T-helper 2 cell (primary cell): ENCODE measurements at regions not wholly inside any gene's neighbourhood (a gene's known extent, or its start where the extent isn't known, plus 50 kb on each side); places are given as distances from the start of the nearest gene placed in this dataset.
"Not testable (repeated sequence)": the region's sequence is repeated elsewhere in the genome, so short reads cannot be mapped to it uniquely, and the experiment has no call there.

Experiments
- DNase-seq, 5 experiments: peaks; one replicate each; pipeline versions ENCODE4 v3.0.0 to v3.0.0-alpha.2; 2012 to 2022

GRCh38 chr12:14032191-14032590, 50.8 kb upstream of the GRIN2B start:
- DNase-seq = not testable (repeated sequence)

- no peak for DNase-seq
Measured at GRCh38 chr12:14043776-14044175, 62.4 kb upstream of the GRIN2B start.

GRCh38 chr12:14048941-14049545, 67.6 kb upstream of the GRIN2B start:
- DNase-seq = no peak

- no peak for DNase-seq
Measured at GRCh38 chr12:14057895-14058294, 76.5 kb upstream of the GRIN2B start.

- no peak for DNase-seq
Measured at GRCh38 chr12:14058717-14059116, 77.3 kb upstream of the GRIN2B start.

GRCh38 chr12:14059548-14059947, 78.1 kb upstream of the GRIN2B start:
- no peak for DNase-seq

GRCh38 chr12:14065616-14066015, 84.2 kb upstream of the GRIN2B start:
- no peak for DNase-seq

- no peak for DNase-seq
Measured at GRCh38 chr12:14066021-14066420, 84.6 kb upstream of the GRIN2B start.

GRCh38 chr12:14068961-14069360, 87.6 kb upstream of the GRIN2B start:
- no peak for DNase-seq

- no peak for DNase-seq
Measured at GRCh38 chr12:14071833-14072232, 90.4 kb upstream of the GRIN2B start.

- no peak for DNase-seq
Measured at GRCh38 chr12:14072987-14073386, 91.6 kb upstream of the GRIN2B start.

- no peak for DNase-seq
Measured at GRCh38 chr12:14075797-14076393, 94.5 kb upstream of the GRIN2B start.

- no peak for DNase-seq
Measured at GRCh38 chr12:14076538-14076937, 95.1 kb upstream of the GRIN2B start.

- no peak for DNase-seq
Measured at GRCh38 chr12:14086838-14087237, 105.4 kb upstream of the GRIN2B start.

GRCh38 chr12:14099994-14100393, 118.6 kb upstream of the GRIN2B start:
- no peak for DNase-seq

GRCh38 chr12:14101556-14101955, 120.2 kb upstream of the GRIN2B start:
- DNase-seq = not testable (repeated sequence)

GRCh38 chr12:14111230-14111865, 129.9 kb upstream of the GRIN2B start:
- DNase-seq = peak in 1 of 5 experiments; percentile 33

- DNase-seq = no peak
Measured at GRCh38 chr12:14113031-14113430, 131.6 kb upstream of the GRIN2B start.

- DNase-seq = no peak
Measured at GRCh38 chr12:14126692-14127091, 145.3 kb upstream of the GRIN2B start.

GRCh38 chr12:14129611-14130195, 148.3 kb upstream of the GRIN2B start:
- no peak for DNase-seq

- no peak for DNase-seq
Measured at GRCh38 chr12:14135996-14136395, 154.6 kb upstream of the GRIN2B start.

GRCh38 chr12:14138495-14138894, 157.1 kb upstream of the GRIN2B start:
- DNase-seq = no peak

- no peak for DNase-seq
Measured at GRCh38 chr12:14148489-14149270, 167.3 kb upstream of the GRIN2B start.
